Loucy (cell line): ENCODE measurements at regions not wholly inside any gene's neighbourhood (a gene's known extent, or its start where the extent isn't known, plus 50 kb on each side); places are given as distances from the start of the nearest gene placed in this dataset.

Source experiments
- H2AFZ ChIP-seq: fragments of 200-600 bp; sonication (generic); 2 replicates; pipeline ENCODE4 v1.6.0; 2016; ENCODE audit warnings: antibody characterized with exemption, mild to moderate bottlenecking, low read length, moderate library complexity
- H3F3A ChIP-seq: fragments of 200-600 bp; 2 replicates; pipeline ENCODE4 v1.6.0; 2016; ENCODE audit warnings: antibody characterized with exemption, low read depth, mild to moderate bottlenecking
- H3K27me3 ChIP-seq: fragments of 200-600 bp; sonication (generic); 2 replicates; pipeline ENCODE4 v1.6.1; 2014; ENCODE audit warnings: low read length, mild to moderate bottlenecking; ENCODE audit not compliant: insufficient read depth, poor library complexity, severe bottlenecking
- H3K36me3 ChIP-seq: fragments of 200-600 bp; sonication (generic); 2 replicates; pipeline ENCODE4 v1.6.1; 2016; ENCODE audit warnings: low read length; ENCODE audit not compliant: insufficient read depth
- H3K4me1 ChIP-seq: fragments of 200-600 bp; sonication (generic); 2 replicates; pipeline ENCODE4 v1.5.1; 2014; ENCODE audit warnings: low read length, mild to moderate bottlenecking; ENCODE audit not compliant: insufficient read depth, poor library complexity, severe bottlenecking
- H3K4me2 ChIP-seq: fragments of 200-600 bp; sonication (generic); 2 replicates; pipeline ENCODE4 v1.6.0; 2014; ENCODE audit warnings: antibody characterized with exemption, low read length, low read depth, mild to moderate bottlenecking; ENCODE audit not compliant: poor library complexity, severe bottlenecking
- H3K4me3 ChIP-seq: fragments of 200-600 bp; sonication (generic); 2 replicates; pipeline ENCODE4 v1.5.1; 2014; ENCODE audit warnings: low read length, mild to moderate bottlenecking, mixed read lengths; ENCODE audit not compliant: poor library complexity, severe bottlenecking
- H3K79me2 ChIP-seq: fragments of 200-600 bp; sonication (generic); 2 replicates; pipeline ENCODE4 v1.6.1; 2014; ENCODE audit warnings: low read length; ENCODE audit not compliant: insufficient read depth
- H3K9ac ChIP-seq: fragments of 200-600 bp; sonication (generic); 2 replicates; pipeline ENCODE4 v1.6.0; 2014; ENCODE audit warnings: mild to moderate bottlenecking, low read depth, low read length, moderate library complexity; ENCODE audit not compliant: poor library complexity, severe bottlenecking
- H3K9me2 ChIP-seq: fragments of 200-600 bp; sonication (generic); replicated peaks from 2 replicates; pipeline ENCODE4 v1.6.1; 2016; ENCODE audit warnings: low read depth, low read length, mixed read lengths
- H3K9me3 ChIP-seq: fragments of 200-600 bp; sonication (generic); 2 replicates; pipeline ENCODE4 v1.6.1; 2014; ENCODE audit warnings: mild to moderate bottlenecking, antibody characterized with exemption, low read length, low read depth; ENCODE audit not compliant: insufficient read depth
- H4K20me1 ChIP-seq: fragments of 200-600 bp; sonication (generic); 2 replicates; pipeline ENCODE4 v1.6.0; 2014; ENCODE audit warnings: antibody characterized with exemption, low read length, mild to moderate bottlenecking; ENCODE audit not compliant: insufficient read depth, poor library complexity, severe bottlenecking
- EZH2phosphoT487 ChIP-seq: fragments of 200-600 bp; IDR thresholded peaks from 2 replicates; pipeline ENCODE4 v1.6.1; 2018; ENCODE audit warnings: antibody characterized with exemption, mild to moderate bottlenecking, moderate library complexity, borderline replicate concordance
- TF ChIP-seq, protein P1 (sequence below): fragments of 200-600 bp; sonication (generic); conservative IDR thresholded peaks from 2 replicates; pipeline ENCODE4 v1.5.1; 2014; ENCODE audit warnings: mild to moderate bottlenecking, antibody characterized with exemption, low read length

DNA sequence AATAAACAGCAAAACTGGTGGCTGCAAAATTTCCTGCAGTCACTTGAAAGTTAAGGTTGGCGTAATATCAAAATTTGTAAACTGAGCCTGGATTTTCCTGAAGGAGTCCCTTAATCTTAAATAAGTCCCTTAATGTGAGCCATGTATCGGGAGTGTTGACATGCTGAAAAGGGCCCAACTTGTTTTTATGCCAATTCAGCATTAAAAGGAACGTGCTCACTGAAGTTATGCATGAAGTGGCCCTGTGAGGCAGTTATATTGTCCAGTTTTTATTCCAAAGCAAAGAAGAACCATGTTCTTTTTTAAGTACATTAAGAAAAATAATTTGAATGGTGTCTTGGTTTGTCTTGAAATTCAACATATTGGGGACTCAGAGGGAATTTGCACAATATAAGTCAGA is 1766.9 kb downstream of the SLITRK1 start:
- H3K9me3 ChIP-seq: no peaks in the 10 kb centered on the region
- H2AFZ ChIP-seq: no peak overlapping the region
- no peaks in the 10 kb centered on the region for H3F3A ChIP-seq
- H3K4me2 ChIP-seq: no peak overlapping the region
- no peaks in the 10 kb centered on the region for H3K4me1 ChIP-seq
- no peaks in the 10 kb centered on the region for H4K20me1 ChIP-seq
- no peak overlapping the region for H3K4me3 ChIP-seq
- no peaks in the 10 kb centered on the region for H3K27me3 ChIP-seq
- no peaks in the 10 kb centered on the region for H3K36me3 ChIP-seq
- no peak overlapping the region for H3K9ac ChIP-seq
- TF ChIP-seq EZH2phosphoT487: no peak
- TF ChIP-seq, protein P1, sequence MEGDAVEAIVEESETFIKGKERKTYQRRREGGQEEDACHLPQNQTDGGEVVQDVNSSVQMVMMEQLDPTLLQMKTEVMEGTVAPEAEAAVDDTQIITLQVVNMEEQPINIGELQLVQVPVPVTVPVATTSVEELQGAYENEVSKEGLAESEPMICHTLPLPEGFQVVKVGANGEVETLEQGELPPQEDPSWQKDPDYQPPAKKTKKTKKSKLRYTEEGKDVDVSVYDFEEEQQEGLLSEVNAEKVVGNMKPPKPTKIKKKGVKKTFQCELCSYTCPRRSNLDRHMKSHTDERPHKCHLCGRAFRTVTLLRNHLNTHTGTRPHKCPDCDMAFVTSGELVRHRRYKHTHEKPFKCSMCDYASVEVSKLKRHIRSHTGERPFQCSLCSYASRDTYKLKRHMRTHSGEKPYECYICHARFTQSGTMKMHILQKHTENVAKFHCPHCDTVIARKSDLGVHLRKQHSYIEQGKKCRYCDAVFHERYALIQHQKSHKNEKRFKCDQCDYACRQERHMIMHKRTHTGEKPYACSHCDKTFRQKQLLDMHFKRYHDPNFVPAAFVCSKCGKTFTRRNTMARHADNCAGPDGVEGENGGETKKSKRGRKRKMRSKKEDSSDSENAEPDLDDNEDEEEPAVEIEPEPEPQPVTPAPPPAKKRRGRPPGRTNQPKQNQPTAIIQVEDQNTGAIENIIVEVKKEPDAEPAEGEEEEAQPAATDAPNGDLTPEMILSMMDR: no peak
- no peaks in the 10 kb centered on the region for H3K9me2 ChIP-seq
- H3K79me2 ChIP-seq: no peaks in the 10 kb centered on the region

DNA sequence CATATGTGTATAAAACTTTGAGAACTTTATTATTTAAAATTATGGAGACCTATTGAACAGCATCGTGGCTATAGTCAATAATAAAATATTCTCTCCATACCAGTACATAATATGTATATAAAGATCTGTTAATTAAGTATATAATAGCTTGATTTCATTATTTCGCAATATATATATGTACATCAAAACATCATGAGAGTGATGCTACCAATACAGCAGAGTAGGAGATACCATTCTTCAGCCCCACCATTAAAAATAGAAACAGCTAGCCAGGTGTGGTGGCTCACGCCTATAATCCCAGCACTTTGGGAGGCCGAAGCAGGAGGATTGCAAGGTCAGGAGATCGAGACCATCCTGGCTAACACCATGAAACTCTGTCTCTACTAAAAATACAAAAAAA is 1755.3 kb upstream of the SPRY2 start:
- Histone ChIP-seq H3F3A (no peaks in the 10 kb centered on the region), H3K9me3 (no peaks in the 10 kb centered on the region), H4K20me1 (no peaks in the 10 kb centered on the region), H3K4me1 (no peaks in the 10 kb centered on the region), H3K27me3 (no peaks in the 10 kb centered on the region), H3K4me2 (no peak overlapping the region), H3K79me2 (no peaks in the 10 kb centered on the region), H2AFZ (no peak overlapping the region), H3K36me3 (no peaks in the 10 kb centered on the region), H3K9me2 (no peaks in the 10 kb centered on the region), H3K9ac (no peak overlapping the region), H3K4me3 (no peak overlapping the region)
- TF ChIP-seq, protein P1: no peak
- no peak for TF ChIP-seq EZH2phosphoT487

DNA sequence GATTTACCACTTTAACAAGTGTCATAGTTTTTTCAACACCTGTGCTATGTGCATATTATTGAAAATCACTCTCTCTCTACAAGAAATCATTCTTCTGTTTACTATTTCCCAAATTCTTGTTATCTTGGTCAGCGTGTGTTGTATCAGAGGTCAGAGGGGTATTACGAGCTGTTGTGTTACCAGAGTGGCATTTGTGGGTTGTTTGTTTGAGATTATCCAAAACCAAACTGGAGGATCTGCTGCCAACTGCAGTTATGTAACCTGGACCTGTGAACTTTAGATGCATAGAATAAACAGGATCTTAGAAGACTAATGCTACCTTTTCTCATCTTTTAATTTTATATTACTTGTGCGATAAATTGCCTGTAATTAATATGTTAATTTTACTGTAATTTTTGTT is 1751.4 kb upstream of the SPRY2 start:
- no peak overlapping the region for H2AFZ ChIP-seq
- no peak overlapping the region for H3K9ac ChIP-seq
- no peak overlapping the region for H3K4me2 ChIP-seq
- no peaks in the 10 kb centered on the region for H3F3A ChIP-seq
- H3K79me2 ChIP-seq: no peaks in the 10 kb centered on the region
- H3K4me3 ChIP-seq: no peak overlapping the region
- H3K9me2 ChIP-seq: no peaks in the 10 kb centered on the region
- no peaks in the 10 kb centered on the region for H4K20me1 ChIP-seq
- no peaks in the 10 kb centered on the region for H3K4me1 ChIP-seq
- H3K36me3 ChIP-seq: no peaks in the 10 kb centered on the region
- H3K9me3 ChIP-seq: no peaks in the 10 kb centered on the region
- TF ChIP-seq, protein P1: no peak
- no peak for TF ChIP-seq EZH2phosphoT487
- no peaks in the 10 kb centered on the region for H3K27me3 ChIP-seq
